Dendritic cell treated with granulocyte-macrophage colony-stimulating factor and Interleukin-4, amounts not matched to agents 40 ng/mL and 50 ng/mL, for 4 days (primary cell): ENCODE measurements at regions not wholly inside any gene's neighbourhood (a gene's known extent, or its start where the extent isn't known, plus 50 kb on each side); places are given as distances from the start of the nearest gene placed in this dataset.
"Not testable (repeated sequence)": the region's sequence is repeated elsewhere in the genome, so short reads cannot be mapped to it uniquely, and the experiment has no call there.

ENCODE experiments used
- H3K27ac Mint-ChIP-seq: one replicate; pipeline ENCODE4 v1.8.0; 2022; ENCODE audit warnings: mild to moderate bottlenecking, mixed read lengths
- H3K27me3 Mint-ChIP-seq: one replicate; pipeline ENCODE4 v1.8.0; 2022; ENCODE audit warnings: mild to moderate bottlenecking, mixed read lengths
- H3K36me3 Mint-ChIP-seq: one replicate; pipeline ENCODE4 v1.8.0; 2022; ENCODE audit warnings: low read depth, mixed read lengths
- H3K4me1 Mint-ChIP-seq: one replicate; pipeline ENCODE4 v1.8.0; 2022; ENCODE audit warnings: low read depth, mixed read lengths
- H3K4me3 Mint-ChIP-seq: one replicate; pipeline ENCODE4 v1.8.0; 2022; ENCODE audit warnings: mild to moderate bottlenecking, moderate library complexity, mixed read lengths
- H3K9me3 Mint-ChIP-seq: one replicate; pipeline ENCODE4 v1.8.0; 2022; ENCODE audit warnings: mixed read lengths
- intact Hi-C: fragments of 100-400 bp; cut with micrococcal nuclease; formaldehyde crosslinking; loops from one replicate; pipeline ENCODE4 v1.15.0; 2022

- H3K36me3 Mint-ChIP-seq, H3K4me1 Mint-ChIP-seq, intact Hi-C loops, H3K27ac Mint-ChIP-seq, H3K27me3 Mint-ChIP-seq, H3K4me3 Mint-ChIP-seq: not testable (repeated sequence)
- peaks cover 18% of the 10 kb centered on the region for H3K9me3 Mint-ChIP-seq
Measured at GRCh38 chr1:190698488-190698887, 220.8 kb upstream of the BRINP3 start.

GRCh38 chr1:190699165-190699564, 221.5 kb upstream of the BRINP3 start:
- no peaks in the 10 kb centered on the region for H3K27me3 Mint-ChIP-seq
- no peak overlapping the region for H3K4me3 Mint-ChIP-seq
- no peak overlapping the region for H3K27ac Mint-ChIP-seq
- H3K4me1 Mint-ChIP-seq, result no peaks in the 10 kb centered on the region
- H3K36me3 Mint-ChIP-seq, result no peaks in the 10 kb centered on the region
- peaks cover 18% of the 10 kb centered on the region for H3K9me3 Mint-ChIP-seq
- intact Hi-C loops, result no loop called here

GRCh38 chr1:190708418-190709057, 230.9 kb upstream of the BRINP3 start:
- intact Hi-C loops, result no loop called here
- Mint-ChIP-seq H3K4me1 (no peaks in the 10 kb centered on the region), H3K4me3 (no peak overlapping the region), H3K36me3 (no peaks in the 10 kb centered on the region), H3K27ac (no peak overlapping the region), H3K9me3 (no peaks in the 10 kb centered on the region), H3K27me3 (no peaks in the 10 kb centered on the region)

GRCh38 chr1:190711069-190711468, 233.4 kb upstream of the BRINP3 start:
- Mint-ChIP-seq H3K36me3 (no peaks in the 10 kb centered on the region), H3K27ac (no peak overlapping the region), H3K4me1 (no peaks in the 10 kb centered on the region), H3K27me3 (no peaks in the 10 kb centered on the region), H3K9me3 (no peaks in the 10 kb centered on the region), H3K4me3 (no peak overlapping the region)
- intact Hi-C loops, result no loop called here

- Mint-ChIP-seq H3K4me1 (no peaks in the 10 kb centered on the region), H3K9me3 (peaks cover 26% of the 10 kb centered on the region), H3K27me3 (no peaks in the 10 kb centered on the region), H3K36me3 (no peaks in the 10 kb centered on the region), H3K27ac (no peak overlapping the region), H3K4me3 (no peak overlapping the region)
- intact Hi-C loops, result no loop called here
Measured at GRCh38 chr1:190717055-190717454, 239.4 kb upstream of the BRINP3 start.

GRCh38 chr1:190736971-190737590, 259.4 kb upstream of the BRINP3 start:
- Mint-ChIP-seq H3K4me3 (no peak overlapping the region), H3K27me3 (no peaks in the 10 kb centered on the region), H3K4me1 (no peaks in the 10 kb centered on the region), H3K27ac (no peak overlapping the region), H3K9me3 (no peaks in the 10 kb centered on the region), H3K36me3 (no peaks in the 10 kb centered on the region)
- intact Hi-C loops, result no loop called here

GRCh38 chr1:190738317-190738716, 260.7 kb upstream of the BRINP3 start:
- H3K9me3 Mint-ChIP-seq, result no peaks in the 10 kb centered on the region
- intact Hi-C loops, result no loop called here
- no peak overlapping the region for H3K27ac Mint-ChIP-seq
- H3K4me3 Mint-ChIP-seq, result no peak overlapping the region
- no peaks in the 10 kb centered on the region for H3K27me3 Mint-ChIP-seq
- H3K36me3 Mint-ChIP-seq, result no peaks in the 10 kb centered on the region
- no peaks in the 10 kb centered on the region for H3K4me1 Mint-ChIP-seq

- H3K9me3 Mint-ChIP-seq, result peaks cover 13% of the 10 kb centered on the region
- H3K36me3 Mint-ChIP-seq, result no peaks in the 10 kb centered on the region
- no peak overlapping the region for H3K4me3 Mint-ChIP-seq
- H3K27me3 Mint-ChIP-seq, result no peaks in the 10 kb centered on the region
- peaks cover 4% of the 10 kb centered on the region for H3K4me1 Mint-ChIP-seq
- intact Hi-C loops, result no loop called here
- H3K27ac Mint-ChIP-seq, result no peak overlapping the region
Measured at GRCh38 chr1:190739926-190740325, 262.3 kb upstream of the BRINP3 start.

- intact Hi-C loops, result no loop called here
- Mint-ChIP-seq H3K4me3 (no peak overlapping the region), H3K27ac (no peak overlapping the region), H3K36me3 (no peaks in the 10 kb centered on the region), H3K4me1 (peaks cover 9% of the 10 kb centered on the region), H3K9me3 (peaks cover 16% of the 10 kb centered on the region), H3K27me3 (no peaks in the 10 kb centered on the region)
Measured at GRCh38 chr1:190747704-190748103, 270.0 kb upstream of the BRINP3 start.

- intact Hi-C loops, result no loop called here
- Mint-ChIP-seq H3K36me3 (no peaks in the 10 kb centered on the region), H3K27me3 (no peaks in the 10 kb centered on the region), H3K27ac (no peak overlapping the region), H3K4me3 (no peak overlapping the region), H3K9me3 (no peaks in the 10 kb centered on the region), H3K4me1 (peaks cover 2% of the 10 kb centered on the region)
Measured at GRCh38 chr1:190752131-190752530, 274.5 kb upstream of the BRINP3 start.

- peaks cover 11% of the 10 kb centered on the region for H3K4me1 Mint-ChIP-seq
- H3K27me3 Mint-ChIP-seq, result no peaks in the 10 kb centered on the region
- no peak overlapping the region for H3K4me3 Mint-ChIP-seq
- no peaks in the 10 kb centered on the region for H3K9me3 Mint-ChIP-seq
- intact Hi-C loops, result no loop called here
- no peak overlapping the region for H3K27ac Mint-ChIP-seq
- no peaks in the 10 kb centered on the region for H3K36me3 Mint-ChIP-seq
Measured at GRCh38 chr1:190754666-190755065, 277.0 kb upstream of the BRINP3 start.

GRCh38 chr1:190759807-190760206, 282.1 kb upstream of the BRINP3 start:
- intact Hi-C loops, result no loop called here
- Mint-ChIP-seq H3K27ac (peak overlapping the region; percentile 64), H3K4me1 (peaks cover 18% of the 10 kb centered on the region), H3K27me3 (no peaks in the 10 kb centered on the region), H3K36me3 (no peaks in the 10 kb centered on the region), H3K4me3 (no peak overlapping the region), H3K9me3 (no peaks in the 10 kb centered on the region)

- Mint-ChIP-seq H3K27me3 (no peaks in the 10 kb centered on the region), H3K4me3 (no peak overlapping the region), H3K4me1 (peaks cover 15% of the 10 kb centered on the region), H3K27ac (no peak overlapping the region), H3K36me3 (no peaks in the 10 kb centered on the region), H3K9me3 (no peaks in the 10 kb centered on the region)
- intact Hi-C loops, result no loop called here
Measured at GRCh38 chr1:190762325-190762724, 284.7 kb upstream of the BRINP3 start.

GRCh38 chr1:190792873-190793272, 315.2 kb upstream of the BRINP3 start:
- Mint-ChIP-seq H3K36me3 (no peaks in the 10 kb centered on the region), H3K27me3 (no peaks in the 10 kb centered on the region), H3K9me3 (peaks cover 16% of the 10 kb centered on the region), H3K4me3 (no peak overlapping the region), H3K27ac (no peak overlapping the region), H3K4me1 (no peaks in the 10 kb centered on the region)
- intact Hi-C loops, result no loop called here

- Mint-ChIP-seq H3K4me3 (no peak overlapping the region), H3K27ac (no peak overlapping the region), H3K9me3 (peaks cover 37% of the 10 kb centered on the region), H3K27me3 (no peaks in the 10 kb centered on the region), H3K4me1 (no peaks in the 10 kb centered on the region), H3K36me3 (no peaks in the 10 kb centered on the region)
- intact Hi-C loops, result no loop called here
Measured at GRCh38 chr1:190807629-190808028, 330.0 kb upstream of the BRINP3 start.
